K562 (cell line): ENCODE measurements at regions not wholly inside any gene's neighbourhood (a gene's known extent, or its start where the extent isn't known, plus 50 kb on each side); places are given as distances from the start of the nearest gene placed in this dataset.

Experiments
- ATAC-seq: fragments of 200-7000 bp; cut with Tn5 transposase; 3 replicates; pipeline ENCODE4 v1.9.1; 2020; ENCODE audit warnings: moderate library complexity
- BruUV-seq: library from RNA; stranded (reverse); fragments of 400-500 nt; replicated peaks from 2 replicates; lab custom pipeline; 2021; lab: Mats Ljungman, UMichigan
- CTCF ChIA-PET: fragments of 300-600 bp; formaldehyde crosslinking; extraction: SDS; loops from one replicate; lab custom pipeline; 2021; ENCODE audit warnings: low intra/inter-chr PET ratio; lab: Yijun Ruan, JAX
- POLR2A ChIA-PET: fragments of 300-600, 350-650 bp; sonication (Branson Sonifier 250); formaldehyde crosslinking; extraction: SDS; loops from one replicate; lab custom pipeline; 2021; ENCODE audit warnings: antibody characterized with exemption, inconsistent platforms; lab: Yijun Ruan, JAX
- DNase-seq, 4 experiments: peaks; one replicate each; pipeline versions ENCODE4 v3.0.0 to v3.0.0-alpha.2; 2011 to 2018; ENCODE audit warnings: low spot score in 3 of 4, mixed read lengths in 3 of 4; ENCODE audit errors: extremely low read depth in 1 of 4
- FAIRE-seq: peaks from 2 replicates; lab custom pipeline; 2011; peaks lifted over from hg19 to GRCh38; lab: Jason Lieb, UNC
- H2AFZ ChIP-seq: 2 replicates; pipeline ENCODE4 v1.6.0; 2011; ENCODE audit warnings: low read depth, low read length, control low read depth, inconsistent platforms
- H3K27ac ChIP-seq: fragments of 200-600 bp; 3 replicates; pipeline ENCODE4 v1.8.0; 2011; ENCODE audit warnings: low read depth, mild to moderate bottlenecking, control low read depth, inconsistent platforms, low read length, moderate library complexity, mixed read lengths; ENCODE audit errors: extremely low read depth
- H3K27me3 ChIP-seq, 2 experiments: fragments of 300-600 bp in 1 of 2; 2 replicates in 1 of 2; 3 replicates in 1 of 2; pipeline versions ENCODE4 v1.6.0 to v1.8.0; 2011; ENCODE audit warnings: inconsistent platforms in 2 of 2, low read length in 2 of 2, mild to moderate bottlenecking in 1 of 2, mixed read lengths in 1 of 2, moderate library complexity in 1 of 2; ENCODE audit not compliant: control insufficient read depth in 2 of 2, insufficient read depth in 2 of 2
- H3K36me3 ChIP-seq: fragments of 300-600 bp; 3 replicates; pipeline ENCODE4 v1.8.0; 2011; ENCODE audit warnings: mild to moderate bottlenecking, low read length, inconsistent platforms; ENCODE audit not compliant: control insufficient read depth, insufficient read depth
- H3K4me1 ChIP-seq, 2 experiments: fragments of 200-600 bp in 1 of 2; replicated peaks in 1 of 2; 2 replicates in 1 of 2; 3 replicates in 1 of 2; pipeline versions ENCODE4 v1.5.1 to v1.8.0; 2011; ENCODE audit warnings: inconsistent platforms in 2 of 2, low read length in 2 of 2, mild to moderate bottlenecking in 1 of 2, mixed read lengths in 1 of 2, moderate library complexity in 1 of 2; ENCODE audit not compliant: control insufficient read depth in 2 of 2, insufficient read depth in 2 of 2
- H3K4me2 ChIP-seq: 2 replicates; pipeline ENCODE4 v1.6.1; 2011; ENCODE audit warnings: low read length, control low read depth, inconsistent platforms, mixed read lengths; ENCODE audit not compliant: insufficient read depth
- H3K4me3 ChIP-seq: fragments of 200-600 bp; sonication (generic), shearing (Covaris generic); 2 replicates; pipeline ENCODE4 v1.5.1; 2016; ENCODE audit warnings: control low read depth, inconsistent platforms
- H3K79me2 ChIP-seq: fragments of 200-600 bp; 3 replicates; pipeline ENCODE4 v1.8.0; 2011; ENCODE audit warnings: low read length, inconsistent platforms; ENCODE audit not compliant: control insufficient read depth, insufficient read depth
- H3K9ac ChIP-seq, 2 experiments: 2 replicates each; pipeline versions ENCODE4 v1.6.0 to v1.6.1; 2011; ENCODE audit warnings: low read depth in 2 of 2, low read length in 2 of 2, control low read depth in 1 of 2, inconsistent platforms in 1 of 2, mild to moderate bottlenecking in 1 of 2, mixed read lengths in 1 of 2; ENCODE audit not compliant: insufficient read depth in 1 of 2
- H3K9me1 ChIP-seq: one replicate; pipeline ENCODE4 v1.6.0; 2011; ENCODE audit warnings: inconsistent platforms, mild to moderate bottlenecking, low read length, moderate library complexity; ENCODE audit not compliant: control insufficient read depth, insufficient read depth
- H3K9me3 ChIP-seq: replicated peaks from 2 replicates; pipeline ENCODE4 v1.5.1; 2011; ENCODE audit warnings: low read depth, low read length, inconsistent platforms; ENCODE audit not compliant: control insufficient read depth, insufficient read depth
- H4K20me1 ChIP-seq: replicated peaks from 2 replicates; pipeline ENCODE4 v1.6.1; 2011; ENCODE audit warnings: low read length, inconsistent platforms, mixed read lengths; ENCODE audit not compliant: control insufficient read depth, insufficient read depth
- ADNP ChIP-seq: fragments of 200-800 bp; sonication (Bioruptor generic); IDR thresholded peaks from 2 replicates; pipeline ENCODE4 v1.6.1; 2016; ENCODE audit warnings: missing genetic modification characterization, missing compliant biosample characterization
- KLF1 ChIP-seq: fragments of 450-650 bp; IDR thresholded peaks from 2 replicates; pipeline ENCODE4 v1.6.1; 2016; ENCODE audit warnings: missing genetic modification characterization, missing compliant biosample characterization
- MLX ChIP-seq, 2 experiments: fragments of 450-650 bp in 1 of 2; sonication (generic) in 1 of 2; formaldehyde crosslinking; conservative IDR thresholded peaks; 2 replicates each; pipeline versions ENCODE4 v1.4.0 to v1.8.1; 2020 to 2022; ENCODE audit warnings: mild to moderate bottlenecking in 1 of 2, missing genetic modification reagents in 1 of 2
- STAT5B ChIP-seq: fragments of 250-450 bp; sonication (Bioruptor Pico); IDR thresholded peaks from 2 replicates; pipeline ENCODE4 v1.8.0; 2021; ENCODE audit warnings: mild to moderate bottlenecking, inconsistent platforms
- XRCC5 ChIP-seq: fragments of 200-400 bp; formaldehyde crosslinking; IDR thresholded peaks from 2 replicates; pipeline ENCODE4 v1.6.1; 2017; ENCODE audit warnings: low read depth, mild to moderate bottlenecking, low read length
- ZC3H4 ChIP-seq: sonication (generic); formaldehyde crosslinking; IDR thresholded peaks from 2 replicates; pipeline ENCODE4 v1.9.0; 2021; ENCODE audit warnings: missing genetic modification reagents, borderline replicate concordance
- ZNF146 ChIP-seq: IDR thresholded peaks from one replicate; pipeline ENCODE4 v1.6.1; 2018; ENCODE audit warnings: missing compliant biosample characterization; ENCODE audit not compliant: unreplicated experiment
- in situ Hi-C: fragments of 300-500 bp; cut with MboI; formaldehyde crosslinking; loops from 4 replicates; pipeline ENCODE4 v1.15.0; 2018; ENCODE audit warnings: inconsistent platforms, mixed read lengths
- intact Hi-C: fragments of 100-400 bp; cut with micrococcal nuclease; formaldehyde crosslinking; loops from 2 replicates; pipeline ENCODE4 v1.14.2; 2022
- TF ChIP-seq, protein P1 (sequence below): fragments of 250-450 bp; sonication (Bioruptor Pico); IDR thresholded peaks from 2 replicates; pipeline ENCODE4 v1.9.0; 2021; ENCODE audit warnings: mild to moderate bottlenecking

DNA sequence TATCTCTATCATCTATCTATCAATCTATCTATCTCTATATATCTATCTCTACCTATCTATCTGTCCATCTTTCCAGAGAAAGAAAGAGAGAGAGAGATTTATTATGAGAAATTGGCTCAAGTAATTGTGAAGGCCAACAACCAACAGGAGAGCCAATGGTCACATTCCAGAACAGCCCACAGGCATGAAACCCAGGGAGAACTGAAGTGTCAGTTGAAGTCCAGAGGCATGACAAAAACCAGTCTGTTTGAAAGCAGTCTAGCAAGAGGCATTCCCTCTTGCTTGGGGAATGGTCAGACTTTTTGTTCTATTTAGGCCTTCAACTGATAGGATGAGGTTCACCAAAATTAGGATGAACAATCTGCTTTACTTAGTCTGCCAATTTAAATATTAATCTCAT is 87.6 kb upstream of the PLCXD3 start:
- DNase-seq (no peak), FAIRE-seq (no peak), ATAC-seq (no peak)
- BruUV-seq: no TSS peak
- Histone ChIP-seq H3K27me3 (no peaks in the 10 kb centered on the region), H3K9ac (no peak overlapping the region), H3K9me3 (no peaks in the 10 kb centered on the region; the same call in 1 of the 2 replicates), H4K20me1 (no peaks in the 10 kb centered on the region), H3K79me2 (no peaks in the 10 kb centered on the region), H2AFZ (no peak overlapping the region), H3K4me2 (no peak overlapping the region), H3K4me1 (no peaks in the 10 kb centered on the region), H3K9me1 (no peaks in the 10 kb centered on the region), H3K4me3 (no peak overlapping the region), H3K27ac (no peak overlapping the region), H3K36me3 (no peaks in the 10 kb centered on the region)
- in situ Hi-C loops: no loop called here
- ChIA-PET POLR2A (interaction anchor here (0.7 kb wide), 1 partner anchor 85 kb away, joined by 3 read pairs; no protein-coding TSS in a partner anchor), CTCF (no interaction called here)
- TF ChIP-seq ADNP (tag): no peak
- TF ChIP-seq KLF1 (tag): no peak
- TF ChIP-seq XRCC5: no peak
- no peak for TF ChIP-seq ZNF146 (CRISPR knock-in tag)
- no peak for TF ChIP-seq MLX (CRISPR knock-in tag; conservative IDR thresholded peaks at IDR 0.05)
- TF ChIP-seq, protein P1, sequence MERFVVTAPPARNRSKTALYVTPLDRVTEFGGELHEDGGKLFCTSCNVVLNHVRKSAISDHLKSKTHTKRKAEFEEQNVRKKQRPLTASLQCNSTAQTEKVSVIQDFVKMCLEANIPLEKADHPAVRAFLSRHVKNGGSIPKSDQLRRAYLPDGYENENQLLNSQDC: no peak
- no peak for TF ChIP-seq ZC3H4 (CRISPR knock-in tag)
- TF ChIP-seq STAT5B (CRISPR knock-in tag): no peak
- intact Hi-C loops: no loop called here
